ENCODE measurements at regions not wholly inside any gene's neighbourhood (a gene's known extent, or its start where the extent isn't known, plus 50 kb on each side); places are given as distances from the start of the nearest gene placed in this dataset.
A peak's percentile ranks its signal among the peaks of the same experiment; 100 is the strongest.
"Not testable (repeated sequence)": the region's sequence is repeated elsewhere in the genome, so short reads cannot be mapped to it uniquely, and the experiment has no call there.

DNA sequence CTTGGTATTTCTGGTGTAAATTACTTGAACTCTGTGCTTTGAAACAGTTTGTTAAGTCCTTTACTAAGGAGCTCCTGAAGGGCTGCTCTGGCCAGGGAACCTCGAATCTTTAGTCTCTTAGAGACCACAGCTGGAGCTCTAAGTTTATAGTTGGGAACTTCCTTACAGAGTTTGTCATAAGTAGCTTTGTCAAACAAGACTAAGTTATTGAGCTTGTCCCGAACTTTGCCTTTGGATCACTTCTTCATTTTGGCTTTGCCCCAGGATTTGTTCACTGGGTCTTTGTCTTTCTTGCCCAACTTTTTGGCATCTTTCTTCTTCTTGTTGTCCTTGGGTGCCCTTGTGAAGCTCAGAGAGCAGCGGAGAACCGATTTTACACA, 64.8 kb downstream of the FAM50B start:
- TF ChIP-seq, protein P1, sequence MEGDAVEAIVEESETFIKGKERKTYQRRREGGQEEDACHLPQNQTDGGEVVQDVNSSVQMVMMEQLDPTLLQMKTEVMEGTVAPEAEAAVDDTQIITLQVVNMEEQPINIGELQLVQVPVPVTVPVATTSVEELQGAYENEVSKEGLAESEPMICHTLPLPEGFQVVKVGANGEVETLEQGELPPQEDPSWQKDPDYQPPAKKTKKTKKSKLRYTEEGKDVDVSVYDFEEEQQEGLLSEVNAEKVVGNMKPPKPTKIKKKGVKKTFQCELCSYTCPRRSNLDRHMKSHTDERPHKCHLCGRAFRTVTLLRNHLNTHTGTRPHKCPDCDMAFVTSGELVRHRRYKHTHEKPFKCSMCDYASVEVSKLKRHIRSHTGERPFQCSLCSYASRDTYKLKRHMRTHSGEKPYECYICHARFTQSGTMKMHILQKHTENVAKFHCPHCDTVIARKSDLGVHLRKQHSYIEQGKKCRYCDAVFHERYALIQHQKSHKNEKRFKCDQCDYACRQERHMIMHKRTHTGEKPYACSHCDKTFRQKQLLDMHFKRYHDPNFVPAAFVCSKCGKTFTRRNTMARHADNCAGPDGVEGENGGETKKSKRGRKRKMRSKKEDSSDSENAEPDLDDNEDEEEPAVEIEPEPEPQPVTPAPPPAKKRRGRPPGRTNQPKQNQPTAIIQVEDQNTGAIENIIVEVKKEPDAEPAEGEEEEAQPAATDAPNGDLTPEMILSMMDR (conservative IDR thresholded peaks at IDR 0.05; ENCODE audit: low read depth, low read length): no peak
- DNase-seq (ENCODE audit: low read depth): no peak
- no peak overlapping the region for H3K4me3 ChIP-seq (ENCODE audit: low read depth, low read length)

DNA sequence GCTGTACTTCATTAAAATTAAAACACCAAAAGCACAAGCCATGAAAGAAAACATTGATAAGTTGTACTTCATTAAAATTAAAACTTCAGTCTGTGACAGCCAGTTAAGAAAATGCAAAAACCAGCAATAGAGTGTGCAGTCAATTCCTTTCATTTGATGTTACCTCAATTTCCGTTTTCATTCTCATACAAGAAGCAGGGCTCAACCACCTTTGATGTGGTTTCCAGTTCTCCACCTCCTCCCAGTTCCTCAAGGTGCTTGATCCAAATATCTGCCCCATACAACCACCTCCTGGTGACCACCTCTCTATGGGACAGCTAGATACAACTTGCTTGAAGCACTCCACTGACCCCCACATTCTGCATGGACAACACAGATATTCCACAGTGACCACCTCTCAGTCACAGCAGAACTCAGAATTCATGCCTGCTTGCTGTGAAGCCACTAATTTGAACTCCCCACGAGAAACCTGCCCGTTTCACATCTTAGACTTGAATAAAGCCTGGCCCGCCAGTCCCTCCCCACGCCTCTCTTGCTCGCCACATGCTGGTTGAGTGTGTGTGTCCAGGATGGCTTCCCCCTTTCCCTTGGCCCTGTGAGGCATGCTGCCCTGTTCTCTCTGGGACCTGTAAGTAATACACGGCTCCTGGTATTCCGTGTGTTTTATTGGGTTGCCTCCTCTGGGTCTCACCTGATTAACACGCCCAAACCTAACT, 66.1 kb downstream of the FAM50B start:
- no peak overlapping the region for H3K4me3 ChIP-seq (ENCODE audit: low read depth, low read length)
- TF ChIP-seq, protein P1 (conservative IDR thresholded peaks at IDR 0.05; ENCODE audit: low read depth, low read length): no peak
- DNase-seq (ENCODE audit: low read depth): no peak

DNA sequence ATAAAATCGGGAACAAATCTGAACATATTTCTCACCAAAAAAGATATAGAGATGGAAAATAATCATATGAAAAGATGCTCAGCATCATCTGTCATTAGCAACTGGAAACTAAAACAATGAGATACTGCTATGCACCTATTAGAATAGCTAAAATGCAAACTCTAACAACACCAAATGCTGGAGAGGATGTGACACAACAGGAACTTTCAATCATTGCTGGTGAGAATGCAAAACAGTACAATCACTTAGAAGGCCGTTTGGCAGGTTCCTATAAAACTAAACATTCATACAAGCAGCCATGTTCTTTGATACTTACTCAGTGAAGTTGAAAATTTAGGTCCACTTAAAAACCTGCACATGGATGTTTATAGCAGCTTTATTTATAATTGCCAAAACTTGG, 67.0 kb downstream of the FAM50B start:
- TF ChIP-seq, protein P1 (conservative IDR thresholded peaks at IDR 0.05; ENCODE audit: low read depth, low read length): no peak
- H3K4me3 ChIP-seq (ENCODE audit: low read depth, low read length): no peak overlapping the region
- DNase-seq (ENCODE audit: low read depth): no peak

DNA sequence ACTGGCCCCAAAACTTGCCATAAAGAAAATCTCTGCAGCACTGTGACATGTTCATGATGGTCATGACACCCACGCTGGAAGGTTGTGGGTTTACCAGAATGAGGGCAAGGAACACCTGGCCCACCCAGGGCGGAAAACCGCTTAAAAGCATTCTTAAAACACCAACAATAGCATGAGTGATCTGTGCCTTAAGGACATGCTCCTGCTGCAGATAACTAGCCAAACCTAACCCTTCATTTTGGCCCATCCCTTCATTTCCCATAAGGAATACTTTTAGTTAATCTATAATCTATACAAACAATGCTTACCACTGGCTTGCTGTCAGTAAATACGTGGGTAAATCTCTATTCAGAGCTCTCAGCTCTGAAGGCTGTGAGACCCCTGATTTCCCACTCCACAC, 67.6 kb downstream of the FAM50B start:
- DNase-seq (ENCODE audit: low read depth); H3K4me3 ChIP-seq (ENCODE audit: low read depth, low read length): not testable (repeated sequence)

DNA sequence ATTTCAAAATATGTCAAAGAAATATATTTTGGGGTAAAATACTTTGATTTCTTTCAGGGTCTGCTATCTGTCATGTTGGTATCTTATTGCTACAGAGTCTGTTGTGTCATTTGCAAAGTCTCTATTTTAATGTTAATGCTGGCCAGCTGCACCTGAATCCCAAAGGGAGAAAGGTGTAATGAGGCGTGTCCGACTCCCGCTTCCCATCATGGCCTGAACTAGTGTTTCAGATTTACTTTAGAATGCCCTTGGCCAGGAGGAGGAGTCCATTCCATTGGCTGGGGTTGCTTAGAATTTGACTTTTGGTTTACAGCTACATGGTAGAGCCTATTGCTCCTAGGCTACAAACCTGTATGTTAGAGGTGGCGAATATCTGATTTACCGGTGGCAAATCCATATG, 69.3 kb downstream of the FAM50B start:
- DNase-seq (ENCODE audit: low read depth): no peak
- no peak overlapping the region for H3K4me3 ChIP-seq (ENCODE audit: low read depth, low read length)
- TF ChIP-seq, protein P1 (conservative IDR thresholded peaks at IDR 0.05; ENCODE audit: low read depth, low read length): no peak

DNA sequence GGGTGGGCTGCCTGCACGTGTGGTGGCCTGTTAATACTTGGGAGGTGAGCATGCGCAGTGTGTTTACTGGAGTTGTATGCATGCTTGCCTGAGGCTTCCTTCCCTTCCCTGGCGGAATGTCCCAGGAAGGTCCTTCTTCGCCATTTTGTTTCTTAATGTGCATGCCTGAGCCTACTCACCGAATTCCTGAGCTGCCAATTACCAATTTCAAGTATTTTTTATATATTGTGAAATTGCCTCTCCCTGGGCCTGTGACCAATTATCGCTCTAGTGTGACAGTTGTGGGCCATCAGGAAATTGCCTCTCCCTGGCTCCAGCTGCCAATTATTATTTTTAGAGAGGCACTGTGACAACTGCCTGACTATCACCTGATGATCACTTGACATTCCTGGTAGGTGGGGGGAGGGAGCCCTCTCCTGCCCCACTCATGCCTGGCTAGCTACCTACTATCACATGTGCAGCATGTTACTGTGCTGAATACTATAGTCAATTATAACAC, 70.0 kb downstream of the FAM50B start:
- no peak overlapping the region for H3K4me3 ChIP-seq (ENCODE audit: low read depth, low read length)
- TF ChIP-seq, protein P1 (conservative IDR thresholded peaks at IDR 0.05; ENCODE audit: low read depth, low read length): no peak
- DNase-seq (ENCODE audit: low read depth): peak; percentile 60

DNA sequence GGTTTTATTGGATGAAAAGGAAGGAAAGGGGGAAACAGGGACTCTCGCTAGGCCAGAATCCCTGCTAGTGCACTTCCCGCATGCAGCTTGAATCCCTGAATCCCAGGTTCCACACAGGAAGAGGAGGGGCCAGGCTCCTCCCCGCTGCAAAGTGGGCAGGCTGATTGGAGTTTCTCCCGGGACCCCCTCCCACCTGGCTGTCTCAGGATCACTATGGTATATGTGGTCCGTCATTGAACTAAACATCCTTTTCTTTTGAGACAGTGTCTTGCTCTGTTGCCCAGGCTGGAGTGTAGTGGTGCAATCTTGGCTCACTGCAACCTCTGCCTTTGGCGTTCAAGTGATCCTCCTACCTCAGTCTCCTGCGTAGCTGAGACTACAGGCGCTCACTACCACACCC, 70.7 kb downstream of the FAM50B start:
- no peak for DNase-seq (ENCODE audit: low read depth)
- TF ChIP-seq, protein P1 (conservative IDR thresholded peaks at IDR 0.05; ENCODE audit: low read depth, low read length): no peak
- H3K4me3 ChIP-seq (ENCODE audit: low read depth, low read length): no peak overlapping the region

Data from choroid plexus epithelial cell (primary cell).